ENCODE measurements at regions not wholly inside any gene's neighbourhood (a gene's known extent, or its start where the extent isn't known, plus 50 kb on each side); places are given as distances from the start of the nearest gene placed in this dataset.

DNA sequence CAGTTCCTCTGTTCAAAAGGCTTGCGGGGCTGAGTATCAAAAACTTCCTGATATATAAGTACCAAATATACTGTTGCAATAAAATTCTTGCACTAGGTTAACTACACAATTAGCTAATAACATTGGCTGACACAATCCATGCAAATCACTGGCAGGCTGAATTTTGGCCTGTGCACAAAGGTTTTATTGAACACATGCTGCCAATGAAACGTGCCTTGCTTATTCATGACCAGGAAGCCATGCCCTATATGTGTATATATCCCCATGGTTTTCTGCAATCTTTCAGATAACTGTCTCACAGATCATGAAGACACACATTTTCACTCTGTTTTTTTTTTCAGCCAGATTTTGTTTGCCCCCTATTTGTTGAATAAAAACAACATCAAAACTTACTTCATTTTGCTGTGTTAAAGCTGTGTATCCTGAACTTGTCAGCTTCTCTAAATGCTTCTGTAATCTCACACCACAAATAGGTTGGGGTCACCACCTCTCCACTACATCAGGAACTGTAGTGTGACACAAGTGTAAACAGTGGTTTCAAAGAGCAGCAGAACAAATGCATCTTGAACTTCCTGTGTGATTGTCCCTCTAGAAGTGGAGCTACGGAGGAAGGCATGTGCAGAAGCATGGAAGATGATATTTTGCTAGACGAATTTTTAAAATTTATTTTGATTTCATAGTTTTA, 920.7 kb upstream of the NR2F2 start:
- no peak overlapping the region for H3K27ac ChIP-seq (ENCODE audit: low read depth, low read length)
- H3K79me1 ChIP-seq (ENCODE audit: low read depth, low read length) = no peaks in the 10 kb centered on the region
- H3K23me2 ChIP-seq (ENCODE audit: low read depth, low read length) = no peaks in the 10 kb centered on the region
- WGBS, 2 experiments (ENCODE audit: extremely low coverage in 1 of 2, insufficient coverage in 1 of 2, insufficient read length in 1 of 2, insufficient replicate concordance in 2 of 2, low coverage in 1 of 2, low lambda C conversion rate in 2 of 2, missing lambda C conversion rate in 1 of 2) = 80% methylated on average over 4 of the region's 4 CpGs; no CpG with 5 or more reads in 1 of the 2 experiments
- no peak overlapping the region for H3K56ac ChIP-seq (replicated peaks; ENCODE audit: insufficient read length, low read depth, low read length)
- no peak overlapping the region for H3K14ac ChIP-seq (ENCODE audit: insufficient read length)
- no peak overlapping the region for H2AK5ac ChIP-seq (ENCODE audit: low read depth, low read length)
- H3K4me3 ChIP-seq (ENCODE audit: extremely low read depth in 1 of 4, insufficient read depth in 2 of 4, low read depth in 3 of 4, low read length in 4 of 4) = no peak overlapping the region
- no peak overlapping the region for H2BK120ac ChIP-seq (replicated peaks; ENCODE audit: low read depth, low read length)
- no peak overlapping the region for H2BK20ac ChIP-seq (ENCODE audit: low read length)
- POLR2A ChIA-PET (ENCODE audit: partially characterized antibody) = no interaction called here
- no peak overlapping the region for H3K4me2 ChIP-seq (ENCODE audit: insufficient read depth in 1 of 2, low read depth in 2 of 2, low read length in 2 of 2)
- CTCF ChIA-PET (ENCODE audit: partially characterized antibody) = interaction anchor here (0.7 kb wide), 1 partner anchor 86 kb away, joined by 3 read pairs; no protein-coding TSS in a partner anchor
- H3K23ac ChIP-seq (ENCODE audit: insufficient read length) = no peak overlapping the region
- no peak overlapping the region for H2AFZ ChIP-seq (ENCODE audit: low read length)
- no peaks in the 10 kb centered on the region for H3K9me3 ChIP-seq (ENCODE audit: insufficient read depth in 2 of 2, low read depth in 1 of 2, low read length in 1 of 2)
- no peaks in the 10 kb centered on the region for H3K27me3 ChIP-seq (replicated peaks in 1 of 4; ENCODE audit: control insufficient read depth in 3 of 4, extremely low read depth in 1 of 4, insufficient read depth in 3 of 4, low read length in 3 of 4)
- H4K5ac ChIP-seq (ENCODE audit: insufficient read length, low read depth, low read length) = no peak overlapping the region
- DNase-seq (ENCODE audit: low read depth in 1 of 2, low spot score in 2 of 2) (no peak), FAIRE-seq (no peak)
- H3K9ac ChIP-seq (replicated peaks in 1 of 4; ENCODE audit: extremely low read depth in 1 of 4, low read depth in 3 of 4, low read length in 3 of 4) = no peak overlapping the region
- H3K18ac ChIP-seq (ENCODE audit: extremely low read depth, low read length) = no peak overlapping the region
- no peak overlapping the region for H2BK5ac ChIP-seq (ENCODE audit: low read depth, low read length)
- no peak overlapping the region for H2BK15ac ChIP-seq (ENCODE audit: low read length)
- no peak overlapping the region for H3K4ac ChIP-seq (replicated peaks; ENCODE audit: insufficient read length, low read depth, low read length)
- no peaks in the 10 kb centered on the region for H3K4me1 ChIP-seq (replicated peaks in 1 of 4; ENCODE audit: control insufficient read depth in 3 of 4, insufficient read depth in 4 of 4, low read length in 3 of 4)
- no peaks in the 10 kb centered on the region for H3K36me3 ChIP-seq (ENCODE audit: control insufficient read depth in 2 of 4, insufficient read depth in 4 of 4, low read length in 3 of 4)
- no peak overlapping the region for H4K91ac ChIP-seq (replicated peaks; ENCODE audit: insufficient read length, low read length)
- no peak overlapping the region for H2BK12ac ChIP-seq (ENCODE audit: low read depth, low read length)
- H3K79me2 ChIP-seq (ENCODE audit: control insufficient read depth in 1 of 2, insufficient read depth in 2 of 2, low read length in 2 of 2) = no peaks in the 10 kb centered on the region
- H4K8ac ChIP-seq (ENCODE audit: extremely low read depth, insufficient read depth, low read length) = no peak overlapping the region
- no peaks in the 10 kb centered on the region for H4K20me1 ChIP-seq (replicated peaks in 1 of 2; ENCODE audit: control insufficient read depth in 1 of 2, insufficient read depth in 2 of 2, low read length in 2 of 2)
- TF ChIP-seq EGR1 (IDR thresholded peaks at IDR 0.05; ENCODE audit: borderline replicate concordance, low read depth, low read length) = no peak
- no peak for TF ChIP-seq MAFK (IDR thresholded peaks at IDR 0.05; ENCODE audit: low read depth, low read length)
- no peak for TF ChIP-seq SRF (IDR thresholded peaks at IDR 0.05; ENCODE audit: low read depth, low read length)
- no peak for TF ChIP-seq ASH2L (IDR thresholded peaks at IDR 0.05; ENCODE audit: low read length)
- no peak for TF ChIP-seq POLR2AphosphoS5 (IDR thresholded peaks at IDR 0.05; ENCODE audit: low read depth, low read length)
- no peak for TF ChIP-seq EZH2 (IDR thresholded peaks at IDR 0.05; ENCODE audit: low read depth, low read length, severe bottlenecking)
- no peak for TF ChIP-seq KDM1A (IDR thresholded peaks at IDR 0.05; ENCODE audit: borderline replicate concordance, low read length)
- no peak for TF ChIP-seq NANOG (IDR thresholded peaks at IDR 0.05; ENCODE audit: insufficient read depth, low read depth, low read length, poor library complexity, severe bottlenecking)
- no peak for TF ChIP-seq ATF2 (IDR thresholded peaks at IDR 0.05; ENCODE audit: low read length)
- no peak for TF ChIP-seq POLR2A (IDR thresholded peaks at IDR 0.05; ENCODE audit: control extremely low read depth in 1 of 2, low read depth in 2 of 2, low read length in 2 of 2)
- TF ChIP-seq TEAD4 (IDR thresholded peaks at IDR 0.05; ENCODE audit: low read depth, low read length) = no peak
- no peak for TF ChIP-seq SAP30 (IDR thresholded peaks at IDR 0.05; ENCODE audit: insufficient read depth, insufficient replicate concordance, low read length)
- TF ChIP-seq SIX5 (IDR thresholded peaks at IDR 0.05; ENCODE audit: low read depth, low read length) = no peak

All from H1 (cell line).